ENCODE measurements at regions not wholly inside any gene's neighbourhood (a gene's known extent, or its start where the extent isn't known, plus 50 kb on each side); places are given as distances from the start of the nearest gene placed in this dataset.
A peak's percentile ranks its signal among the peaks of the same experiment; 100 is the strongest.
"Not testable (repeated sequence)": the region's sequence is repeated elsewhere in the genome, so short reads cannot be mapped to it uniquely, and the experiment has no call there.

GRCh38 chr11:14573539-14574057 lies 53.4 kb upstream of the PSMA1 start:
- DNase-seq: not testable (repeated sequence)

- DNase-seq: no peak
Measured at GRCh38 chr11:14577292-14577691, 57.1 kb upstream of the PSMA1 start.

GRCh38 chr11:14577835-14578529 lies 57.8 kb upstream of the PSMA1 start:
- no peak for DNase-seq

- peak in 2 of 3 experiments; percentile 15 to 51 for DNase-seq
Measured at GRCh38 chr11:14578541-14578956, 58.4 kb upstream of the PSMA1 start.

- DNase-seq: no peak
Measured at GRCh38 chr11:14579646-14580045, 59.5 kb upstream of the PSMA1 start.

- DNase-seq: no peak
Measured at GRCh38 chr11:14582793-14583192, 60.8 kb upstream of the PDE3B start.

GRCh38 chr11:14583252-14584034 lies 60.2 kb upstream of the PDE3B start:
- no peak for DNase-seq

- no peak for DNase-seq
Measured at GRCh38 chr11:14584035-14584363, 59.6 kb upstream of the PDE3B start.

GRCh38 chr11:14584595-14584994 lies 59.0 kb upstream of the PDE3B start:
- peak in 1 of 3 experiments; percentile 5 for DNase-seq

- no peak for DNase-seq
Measured at GRCh38 chr11:14585438-14585837, 58.2 kb upstream of the PDE3B start.

GRCh38 chr11:14587258-14587657 lies 56.3 kb upstream of the PDE3B start:
- DNase-seq: no peak

- DNase-seq: no peak
Measured at GRCh38 chr11:14588681-14589080, 54.9 kb upstream of the PDE3B start.

GRCh38 chr11:14589421-14589820 lies 54.2 kb upstream of the PDE3B start:
- DNase-seq: no peak

GRCh38 chr11:14591046-14591445 lies 52.6 kb upstream of the PDE3B start:
- DNase-seq: not testable (repeated sequence)

- DNase-seq: no peak
Measured at GRCh38 chr11:14593671-14594070, 49.9 kb upstream of the PDE3B start.

Measured in NCI-H1417 (cell line).